ENCODE measurements at regions not wholly inside any gene's neighbourhood (a gene's known extent, or its start where the extent isn't known, plus 50 kb on each side); places are given as distances from the start of the nearest gene placed in this dataset.

DNA sequence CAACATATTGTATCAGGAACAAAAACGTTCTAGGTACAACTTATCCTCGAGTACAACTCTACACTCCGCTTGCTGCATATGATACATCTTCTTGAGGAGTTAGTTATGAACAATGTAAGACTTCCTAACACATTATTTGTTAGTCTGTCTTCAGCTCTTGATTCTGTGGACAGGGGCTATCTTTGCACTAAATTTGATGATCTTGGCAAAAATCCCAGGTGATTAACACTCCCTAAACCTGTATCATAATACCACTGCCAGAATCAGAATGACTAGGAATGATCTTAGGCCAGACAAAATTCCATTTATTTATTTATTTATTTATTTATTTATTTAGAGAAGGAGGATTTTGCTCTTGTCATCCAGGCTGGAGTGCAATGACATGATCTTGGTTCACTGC, 108.7 kb upstream of the AUTS2 start:
- no peak for DNase-seq (ENCODE audit: low read depth in 1 of 2, low spot score in 1 of 2)
- no peak for TF ChIP-seq JUND (IDR thresholded peaks at IDR 0.05; ENCODE audit: low read depth)
- in situ Hi-C loops (cut with HindIII; ENCODE audit: low pct_unique_long_range_greater_than_20kb, low sequenced_read_pairs), result no loop called here

DNA sequence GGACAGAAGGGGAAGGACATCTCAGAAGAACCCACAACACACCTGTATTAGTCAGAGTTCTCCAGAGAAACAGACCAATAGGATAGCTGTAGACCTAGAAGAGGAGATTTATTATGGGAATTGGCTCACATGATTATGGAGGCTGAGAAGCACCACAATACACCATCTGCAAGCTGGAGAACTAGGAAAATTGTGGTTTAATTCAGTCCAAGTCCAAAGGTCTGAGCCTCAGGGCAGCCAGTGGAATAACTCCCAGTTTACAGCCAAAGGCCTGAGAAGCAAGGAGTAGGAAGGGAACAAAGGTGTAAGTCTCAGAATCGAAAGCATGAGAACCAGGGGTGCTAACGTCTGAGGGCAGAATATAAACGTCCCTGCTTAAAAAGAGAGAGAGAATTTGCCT, 99.6 kb upstream of the AUTS2 start:
- no peak for TF ChIP-seq JUND (IDR thresholded peaks at IDR 0.05; ENCODE audit: low read depth)
- in situ Hi-C loops (cut with HindIII; ENCODE audit: low pct_unique_long_range_greater_than_20kb, low sequenced_read_pairs), result no loop called here
- DNase-seq (ENCODE audit: low read depth in 1 of 2, low spot score in 1 of 2), result no peak

- in situ Hi-C loops (cut with HindIII; ENCODE audit: low pct_unique_long_range_greater_than_20kb, low sequenced_read_pairs), result no loop called here
- no peak for TF ChIP-seq JUND (IDR thresholded peaks at IDR 0.05; ENCODE audit: low read depth)
- peak in 1 of 2 experiments; percentile 28 for DNase-seq (ENCODE audit: low read depth in 1 of 2, low spot score in 1 of 2)
Observed at GRCh38 chr7:69502358-69502757, 95.9 kb upstream of the AUTS2 start.

GRCh38 chr7:69504733-69505420, 93.4 kb upstream of the AUTS2 start:
- in situ Hi-C loops (cut with HindIII; ENCODE audit: low pct_unique_long_range_greater_than_20kb, low sequenced_read_pairs), result no loop called here
- TF ChIP-seq JUND (IDR thresholded peaks at IDR 0.05; ENCODE audit: low read depth), result no peak

GRCh38 chr7:69508736-69509135, 89.5 kb upstream of the AUTS2 start:
- no peak for TF ChIP-seq JUND (IDR thresholded peaks at IDR 0.05; ENCODE audit: low read depth)
- in situ Hi-C loops (cut with HindIII; ENCODE audit: low pct_unique_long_range_greater_than_20kb, low sequenced_read_pairs), result no loop called here
- no peak for DNase-seq (ENCODE audit: low read depth in 1 of 2, low spot score in 1 of 2)

More at GRCh38 chr7:69504733-69505420, 93.4 kb upstream of the AUTS2 start:
- DNase-seq (ENCODE audit: low read depth in 1 of 2, low spot score in 1 of 2), result no peak

GRCh38 chr7:69510114-69510513, 88.2 kb upstream of the AUTS2 start:
- no peak for TF ChIP-seq JUND (IDR thresholded peaks at IDR 0.05; ENCODE audit: low read depth)
- DNase-seq (ENCODE audit: low read depth in 1 of 2, low spot score in 1 of 2), result peak in 1 of 2 experiments; percentile 35
- in situ Hi-C loops (cut with HindIII; ENCODE audit: low pct_unique_long_range_greater_than_20kb, low sequenced_read_pairs), result no loop called here

DNA sequence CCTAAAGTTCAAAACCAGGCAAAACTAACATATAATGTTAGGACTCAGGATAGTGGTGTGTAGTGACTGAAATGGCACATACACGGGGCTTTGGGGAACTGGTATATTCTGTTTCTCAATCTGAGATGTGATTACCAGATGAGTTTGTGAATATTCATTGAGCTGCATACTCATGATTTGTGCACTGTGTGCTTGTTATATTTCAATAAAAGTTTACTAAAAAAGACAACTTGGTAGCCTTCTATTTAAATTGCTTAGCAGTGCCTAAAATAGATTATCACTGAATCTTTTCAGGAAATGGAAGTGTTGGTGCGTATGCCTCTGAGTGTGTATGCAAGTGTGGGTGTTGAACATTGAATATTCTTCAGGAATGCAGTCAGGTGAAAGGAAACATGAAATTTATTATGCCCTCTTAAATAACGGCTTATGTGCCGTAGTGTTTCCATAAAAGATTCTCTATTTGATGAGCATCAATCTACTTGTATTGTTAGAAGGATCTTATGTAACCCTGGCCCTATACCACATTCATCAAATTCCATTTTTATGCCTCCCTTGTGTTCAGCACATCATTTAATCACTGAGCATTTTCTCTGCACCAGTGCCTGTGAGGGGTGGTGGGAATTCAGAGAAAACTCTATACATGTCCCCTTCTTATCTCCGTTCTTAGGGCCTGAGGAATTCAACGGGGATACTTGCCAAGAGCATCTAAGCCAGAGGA, 82.6 kb upstream of the AUTS2 start:
- TF ChIP-seq JUND (IDR thresholded peaks at IDR 0.05; ENCODE audit: low read depth), result no peak
- no peak for DNase-seq (ENCODE audit: low read depth in 1 of 2, low spot score in 1 of 2)
- in situ Hi-C loops (cut with HindIII; ENCODE audit: low pct_unique_long_range_greater_than_20kb, low sequenced_read_pairs), result no loop called here

GRCh38 chr7:69516238-69516820, 81.9 kb upstream of the AUTS2 start:
- no peak for DNase-seq (ENCODE audit: low read depth in 1 of 2, low spot score in 1 of 2)
- in situ Hi-C loops (cut with HindIII; ENCODE audit: low pct_unique_long_range_greater_than_20kb, low sequenced_read_pairs), result no loop called here
- no peak for TF ChIP-seq JUND (IDR thresholded peaks at IDR 0.05; ENCODE audit: low read depth)

DNA sequence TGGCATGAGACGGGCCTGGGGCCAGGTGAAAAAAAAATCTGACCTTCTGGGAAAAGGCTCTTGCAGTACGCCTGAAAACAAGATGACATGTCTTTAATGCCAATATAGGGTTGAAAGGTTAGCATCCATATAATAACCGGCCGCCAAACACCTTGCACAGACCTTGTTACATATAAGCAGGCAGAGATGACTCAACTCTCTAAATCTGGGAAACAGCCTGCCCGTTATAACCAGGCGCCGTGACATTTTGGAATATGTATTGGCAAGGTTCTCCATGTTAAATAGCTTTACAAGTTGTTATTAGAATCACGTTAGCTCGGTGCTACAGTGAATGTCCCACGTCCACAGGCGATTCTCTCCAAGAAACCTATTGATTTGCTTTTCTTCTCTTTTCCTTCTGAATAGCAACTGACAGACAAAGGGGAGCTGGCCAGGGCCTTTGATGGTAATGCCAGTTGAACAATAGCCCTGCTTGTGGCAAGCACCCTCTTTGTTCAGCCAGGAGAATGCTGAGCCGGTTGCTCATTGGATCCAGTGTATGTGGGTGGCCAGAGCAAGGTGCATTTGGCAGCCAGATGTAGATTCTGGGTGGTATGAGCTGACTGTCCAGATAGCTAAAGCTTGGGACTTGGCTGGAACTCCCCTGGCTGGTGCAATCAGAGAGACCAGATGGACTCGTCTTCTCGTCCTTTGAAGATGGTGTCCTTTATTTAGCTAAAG, 80.1 kb upstream of the AUTS2 start:
- no peak for TF ChIP-seq JUND (IDR thresholded peaks at IDR 0.05; ENCODE audit: low read depth)
- DNase-seq (ENCODE audit: low read depth in 1 of 2, low spot score in 1 of 2), result no peak
- in situ Hi-C loops (cut with HindIII; ENCODE audit: low pct_unique_long_range_greater_than_20kb, low sequenced_read_pairs), result no loop called here

DNA sequence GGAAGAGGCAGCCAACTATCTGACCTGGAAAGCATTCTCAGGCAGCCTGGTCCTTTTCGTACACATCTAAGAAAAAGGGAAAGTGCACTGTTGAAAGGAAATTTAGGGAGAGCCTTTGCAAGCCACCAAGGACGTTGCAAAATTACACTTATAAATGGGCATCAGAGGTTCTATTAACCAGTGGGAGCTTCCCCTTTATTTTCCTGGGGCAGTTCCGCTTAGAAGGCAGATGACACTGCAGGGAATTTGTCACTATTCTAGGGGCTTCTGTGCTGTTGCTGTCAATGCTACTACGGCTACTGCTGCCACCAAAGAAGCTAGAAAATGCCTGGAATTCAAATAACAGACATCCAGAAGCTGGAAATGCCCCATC, 79.6 kb upstream of the AUTS2 start:
- TF ChIP-seq JUND (IDR thresholded peaks at IDR 0.05; ENCODE audit: low read depth), result no peak
- DNase-seq (ENCODE audit: low read depth in 1 of 2, low spot score in 1 of 2), result no peak
- in situ Hi-C loops (cut with HindIII; ENCODE audit: low pct_unique_long_range_greater_than_20kb, low sequenced_read_pairs), result no loop called here

GRCh38 chr7:69526570-69526969, 71.7 kb upstream of the AUTS2 start:
- in situ Hi-C loops (cut with HindIII; ENCODE audit: low pct_unique_long_range_greater_than_20kb, low sequenced_read_pairs), result no loop called here
- no peak for TF ChIP-seq JUND (IDR thresholded peaks at IDR 0.05; ENCODE audit: low read depth)
- no peak for DNase-seq (ENCODE audit: low read depth in 1 of 2, low spot score in 1 of 2)

GRCh38 chr7:69527706-69528105, 70.6 kb upstream of the AUTS2 start:
- no peak for TF ChIP-seq JUND (IDR thresholded peaks at IDR 0.05; ENCODE audit: low read depth)

GRCh38 chr7:69531050-69531449, 67.2 kb upstream of the AUTS2 start:
- in situ Hi-C loops (cut with HindIII; ENCODE audit: low pct_unique_long_range_greater_than_20kb, low sequenced_read_pairs), result no loop called here
- no peak for DNase-seq (ENCODE audit: low read depth in 1 of 2, low spot score in 1 of 2)
- TF ChIP-seq JUND (IDR thresholded peaks at IDR 0.05; ENCODE audit: low read depth), result no peak

More at GRCh38 chr7:69527706-69528105, 70.6 kb upstream of the AUTS2 start:
- in situ Hi-C loops (cut with HindIII; ENCODE audit: low pct_unique_long_range_greater_than_20kb, low sequenced_read_pairs), result no loop called here
- DNase-seq (ENCODE audit: low read depth in 1 of 2, low spot score in 1 of 2), result no peak
